Mesenchymal stem cell (in vitro differentiated cells and primary cell): ENCODE measurements at regions not wholly inside any gene's neighbourhood (a gene's known extent, or its start where the extent isn't known, plus 50 kb on each side); places are given as distances from the start of the nearest gene placed in this dataset.
"Not testable (repeated sequence)": the region's sequence is repeated elsewhere in the genome, so short reads cannot be mapped to it uniquely, and the experiment has no call there.

Source experiments
- DNase-seq: peaks from one replicate; pipeline ENCODE4 v3.0.0-alpha.2; 2013
- H2AFZ ChIP-seq: one replicate; pipeline ENCODE4 v1.6.1; 2013; ENCODE audit warnings: low read depth, mild to moderate bottlenecking, control low read depth, inconsistent platforms, low read length, moderate library complexity
- H2AK5ac ChIP-seq: 2 replicates; pipeline ENCODE4 v1.6.1; 2013; ENCODE audit warnings: low read length, moderate library complexity, mild to moderate bottlenecking, inconsistent platforms; ENCODE audit not compliant: severe bottlenecking
- H2BK120ac ChIP-seq: one replicate; pipeline ENCODE4 v1.6.1; 2013; ENCODE audit warnings: low read depth, mild to moderate bottlenecking, inconsistent platforms, low read length, moderate library complexity
- H2BK12ac ChIP-seq, 2 experiments: one replicate each; pipeline ENCODE4 v1.6.1; 2013; ENCODE audit warnings: inconsistent platforms in 2 of 2, low read length in 2 of 2, mild to moderate bottlenecking in 2 of 2, moderate library complexity in 2 of 2, control low read depth in 1 of 2
- H2BK15ac ChIP-seq: one replicate; pipeline ENCODE4 v1.6.1; 2013; ENCODE audit warnings: mild to moderate bottlenecking, low read depth, inconsistent platforms; ENCODE audit not compliant: poor library complexity, severe bottlenecking
- H2BK5ac ChIP-seq: 2 replicates; pipeline ENCODE4 v1.6.1; 2013; ENCODE audit warnings: low read depth, mild to moderate bottlenecking, low read length, control low read depth, inconsistent platforms; ENCODE audit not compliant: poor library complexity, severe bottlenecking
- H3K14ac ChIP-seq, 2 experiments: one replicate each; pipeline ENCODE4 v1.6.1; 2013; ENCODE audit warnings: inconsistent platforms in 2 of 2, low read length in 2 of 2, control low read depth in 1 of 2, mild to moderate bottlenecking in 1 of 2, moderate library complexity in 1 of 2
- H3K18ac ChIP-seq, 2 experiments: one replicate each; pipeline ENCODE4 v1.6.1; 2013; ENCODE audit warnings: inconsistent platforms in 2 of 2, low read length in 2 of 2, control low read depth in 1 of 2, low read depth in 1 of 2, mild to moderate bottlenecking in 1 of 2
- H3K23ac ChIP-seq, 2 experiments: one replicate each; pipeline ENCODE4 v1.6.1; 2013; ENCODE audit warnings: inconsistent platforms in 2 of 2, low read length in 2 of 2, mild to moderate bottlenecking in 2 of 2, moderate library complexity in 2 of 2, control low read depth in 1 of 2
- H3K27ac ChIP-seq: 2 replicates; pipeline ENCODE4 v1.5.1; 2013; ENCODE audit warnings: mild to moderate bottlenecking, moderate library complexity, low read length, control low read depth, inconsistent platforms; ENCODE audit not compliant: poor library complexity, severe bottlenecking
- H3K27me3 ChIP-seq, 2 experiments: 2 replicates each; pipeline versions ENCODE4 v1.6.1 to v1.7.0; 2013; ENCODE audit warnings: low read length in 2 of 2, mild to moderate bottlenecking in 2 of 2, moderate library complexity in 2 of 2, control low read depth in 1 of 2, inconsistent platforms in 1 of 2; ENCODE audit not compliant: control insufficient read depth in 1 of 2, insufficient read depth in 1 of 2
- H3K36me3 ChIP-seq, 2 experiments: 2 replicates each; pipeline versions ENCODE4 v1.6.1 to v1.7.0; 2013; ENCODE audit warnings: low read length in 2 of 2, control low read depth in 1 of 2, inconsistent platforms in 1 of 2, low read depth in 1 of 2, mild to moderate bottlenecking in 1 of 2; ENCODE audit not compliant: insufficient read depth in 2 of 2, control insufficient read depth in 1 of 2
- H3K4ac ChIP-seq, 2 experiments: one replicate each; pipeline ENCODE4 v1.6.1; 2013; ENCODE audit warnings: inconsistent platforms in 2 of 2, low read length in 2 of 2, mild to moderate bottlenecking in 2 of 2, moderate library complexity in 2 of 2, control low read depth in 1 of 2, low read depth in 1 of 2
- H3K4me1 ChIP-seq: 2 replicates; pipeline ENCODE4 v1.6.1; 2013; ENCODE audit warnings: low read depth, low read length, control low read depth; ENCODE audit not compliant: control insufficient read depth, insufficient read depth
- H3K4me2 ChIP-seq: 2 replicates; pipeline ENCODE4 v1.6.1; 2013; ENCODE audit warnings: low read length, mild to moderate bottlenecking, inconsistent platforms; ENCODE audit not compliant: poor library complexity, severe bottlenecking
- H3K4me3 ChIP-seq, 2 experiments: 2 replicates each; pipeline versions ENCODE4 v1.5.1 to v1.7.0; 2013; ENCODE audit warnings: low read length in 2 of 2, mild to moderate bottlenecking in 2 of 2, control low read depth in 1 of 2, low read depth in 1 of 2; ENCODE audit not compliant: insufficient read depth in 1 of 2
- H3K79me1 ChIP-seq: replicated peaks from 2 replicates; pipeline ENCODE4 v1.6.1; 2013; ENCODE audit warnings: mild to moderate bottlenecking, control low read depth, low read length, inconsistent platforms; ENCODE audit not compliant: poor library complexity, severe bottlenecking
- H3K9ac ChIP-seq: 2 replicates; pipeline ENCODE4 v1.7.0; 2013; ENCODE audit warnings: mild to moderate bottlenecking, low read length, moderate library complexity
- H3K9me3 ChIP-seq: 2 replicates; pipeline ENCODE4 v1.7.0; 2013; ENCODE audit warnings: mild to moderate bottlenecking, low read length; ENCODE audit not compliant: control insufficient read depth
- H4K8ac ChIP-seq: one replicate; pipeline ENCODE4 v1.6.1; 2013; ENCODE audit warnings: inconsistent platforms, mild to moderate bottlenecking, low read length, moderate library complexity
- H4K91ac ChIP-seq: one replicate; pipeline ENCODE4 v1.6.1; 2013; ENCODE audit warnings: mild to moderate bottlenecking, low read length, inconsistent platforms
- WGBS: methylation state at CpG from one replicate; pipeline ENCODE4 v1.1.7; 2013; ENCODE audit warnings: mixed read lengths; 5-methylcytosine and 5-hydroxymethylcytosine counted together

- no peaks in the 10 kb centered on the region for H3K4me1 ChIP-seq
- H2BK15ac ChIP-seq, result no peak overlapping the region
- H3K9me3 ChIP-seq, result no peaks in the 10 kb centered on the region
- no peak overlapping the region for H3K23ac ChIP-seq
- no peak overlapping the region for H2AFZ ChIP-seq
- no peak overlapping the region for H4K91ac ChIP-seq
- no peak overlapping the region for H3K27ac ChIP-seq
- H3K18ac ChIP-seq, result no peak overlapping the region
- no peak overlapping the region for H3K14ac ChIP-seq
- no peak overlapping the region for H2BK120ac ChIP-seq
- no peak for DNase-seq
- no peak overlapping the region for H3K9ac ChIP-seq
- H2AK5ac ChIP-seq, result no peak overlapping the region
- H3K27me3 ChIP-seq, result no peaks in the 10 kb centered on the region
- no peak overlapping the region for H2BK5ac ChIP-seq
- no peak overlapping the region for H2BK12ac ChIP-seq
- H3K4me3 ChIP-seq, result no peak overlapping the region
- H3K4me2 ChIP-seq, result no peak overlapping the region
- no peaks in the 10 kb centered on the region for H3K36me3 ChIP-seq
- H4K8ac ChIP-seq, result no peak overlapping the region
- no peak overlapping the region for H3K4ac ChIP-seq
- H3K79me1 ChIP-seq, result no peaks in the 10 kb centered on the region
These were observed 131.4 kb upstream of the IGSF10 start for GRCh38 chr3:151592287-151592686.

DNA sequence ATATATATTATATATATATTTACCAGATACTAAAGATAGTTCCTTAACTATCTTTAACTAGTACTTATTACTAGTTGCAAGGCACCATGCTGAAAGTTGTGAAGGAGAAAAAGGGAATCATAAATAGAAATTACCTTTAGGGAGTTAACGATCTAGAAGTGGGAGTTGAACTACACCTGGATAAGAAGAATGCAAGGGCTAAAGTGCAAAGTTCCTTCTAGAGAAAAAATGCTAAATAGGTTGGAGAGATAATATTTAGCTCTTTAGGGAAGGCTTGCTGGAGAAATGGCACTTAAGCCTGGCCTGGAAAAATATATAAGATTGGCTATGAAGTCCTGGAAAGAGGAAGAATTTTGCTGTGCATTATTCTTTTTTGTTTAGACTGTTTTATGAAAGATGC, 130.6 kb upstream of the IGSF10 start:
- H3K14ac ChIP-seq, result no peak overlapping the region
- H3K27ac ChIP-seq, result no peak overlapping the region
- no peak overlapping the region for H4K8ac ChIP-seq
- no peak overlapping the region for H3K4me2 ChIP-seq
- H3K4me3 ChIP-seq, result no peak overlapping the region
- H3K18ac ChIP-seq, result no peak overlapping the region
- H4K91ac ChIP-seq, result no peak overlapping the region
- H3K9ac ChIP-seq, result no peak overlapping the region
- H3K4ac ChIP-seq, result no peak overlapping the region
- H3K79me1 ChIP-seq, result no peaks in the 10 kb centered on the region
- H3K36me3 ChIP-seq, result no peaks in the 10 kb centered on the region
- no peaks in the 10 kb centered on the region for H3K27me3 ChIP-seq
- no peaks in the 10 kb centered on the region for H3K9me3 ChIP-seq
- H2AFZ ChIP-seq, result no peak overlapping the region
- H2BK5ac ChIP-seq, result no peak overlapping the region
- no peak overlapping the region for H3K23ac ChIP-seq
- no peak overlapping the region for H2BK15ac ChIP-seq
- H2BK120ac ChIP-seq, result no peak overlapping the region
- WGBS, result 100% methylated on average over 1 of the region's 1 CpG
- no peaks in the 10 kb centered on the region for H3K4me1 ChIP-seq
- no peak for DNase-seq
- H2BK12ac ChIP-seq, result no peak overlapping the region
- H2AK5ac ChIP-seq, result no peak overlapping the region

- no peak overlapping the region for H3K4ac ChIP-seq
These were observed 128.4 kb upstream of the IGSF10 start for GRCh38 chr3:151589311-151589710.

DNA sequence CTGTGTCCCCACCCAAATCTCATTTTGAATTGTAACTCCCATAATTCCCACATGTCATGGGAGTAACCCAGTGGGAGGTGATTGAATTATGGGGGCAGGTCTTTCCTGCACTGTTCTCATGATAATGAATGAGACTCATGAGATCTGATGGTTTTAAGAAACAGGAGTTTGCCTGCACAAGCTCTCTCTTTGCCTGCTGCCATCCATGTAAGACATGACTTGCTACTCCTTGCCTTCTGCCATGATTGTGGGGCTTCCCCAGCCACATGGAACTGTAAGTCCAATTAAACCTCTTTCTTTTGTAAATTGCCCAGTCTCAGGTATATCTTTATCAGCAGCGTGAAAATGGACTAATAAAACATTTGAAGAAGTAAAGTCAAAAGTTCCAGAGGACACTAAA, 126.8 kb upstream of the IGSF10 start:
- H3K27me3 ChIP-seq, H3K4me2 ChIP-seq, H3K36me3 ChIP-seq, H3K18ac ChIP-seq, H3K4me3 ChIP-seq, H4K8ac ChIP-seq, H3K27ac ChIP-seq, H2AK5ac ChIP-seq, H3K79me1 ChIP-seq, H3K23ac ChIP-seq, H3K4me1 ChIP-seq, H2BK120ac ChIP-seq, H3K9ac ChIP-seq, H2BK15ac ChIP-seq, H4K91ac ChIP-seq, H3K4ac ChIP-seq, H3K9me3 ChIP-seq, DNase-seq, H2AFZ ChIP-seq, H2BK12ac ChIP-seq, H2BK5ac ChIP-seq, H3K14ac ChIP-seq: not testable (repeated sequence)
- no CpG with 5 or more reads among the region's 1 CpG for WGBS

More at GRCh38 chr3:151589311-151589710, 128.4 kb upstream of the IGSF10 start:
- 79% methylated on average over 2 of the region's 3 CpGs for WGBS
- Histone ChIP-seq H2AK5ac (no peak overlapping the region), H3K9me3 (no peaks in the 10 kb centered on the region), H2BK12ac (no peak overlapping the region), H3K23ac (no peak overlapping the region), H3K36me3 (no peaks in the 10 kb centered on the region), H2BK15ac (no peak overlapping the region), H4K8ac (no peak overlapping the region), H3K27me3 (no peaks in the 10 kb centered on the region), H3K4me3 (no peak overlapping the region), H4K91ac (no peak overlapping the region), H3K27ac (no peak overlapping the region), H2BK120ac (no peak overlapping the region), H3K18ac (no peak overlapping the region), H2BK5ac (no peak overlapping the region), H3K79me1 (no peaks in the 10 kb centered on the region), H3K4me2 (no peak overlapping the region), H3K4me1 (no peaks in the 10 kb centered on the region), H3K9ac (no peak overlapping the region), H3K14ac (no peak overlapping the region), H2AFZ (no peak overlapping the region)
- DNase-seq, result no peak
